A204.1 (cell line): ENCODE measurements at regions not wholly inside any gene's neighbourhood (a gene's known extent, or its start where the extent isn't known, plus 50 kb on each side); places are given as distances from the start of the nearest gene placed in this dataset.

ENCODE experiments used
- FAIRE-seq: peaks from 2 replicates; lab custom pipeline; 2012; peaks lifted over from hg19 to GRCh38; lab: Jason Lieb, UNC

DNA sequence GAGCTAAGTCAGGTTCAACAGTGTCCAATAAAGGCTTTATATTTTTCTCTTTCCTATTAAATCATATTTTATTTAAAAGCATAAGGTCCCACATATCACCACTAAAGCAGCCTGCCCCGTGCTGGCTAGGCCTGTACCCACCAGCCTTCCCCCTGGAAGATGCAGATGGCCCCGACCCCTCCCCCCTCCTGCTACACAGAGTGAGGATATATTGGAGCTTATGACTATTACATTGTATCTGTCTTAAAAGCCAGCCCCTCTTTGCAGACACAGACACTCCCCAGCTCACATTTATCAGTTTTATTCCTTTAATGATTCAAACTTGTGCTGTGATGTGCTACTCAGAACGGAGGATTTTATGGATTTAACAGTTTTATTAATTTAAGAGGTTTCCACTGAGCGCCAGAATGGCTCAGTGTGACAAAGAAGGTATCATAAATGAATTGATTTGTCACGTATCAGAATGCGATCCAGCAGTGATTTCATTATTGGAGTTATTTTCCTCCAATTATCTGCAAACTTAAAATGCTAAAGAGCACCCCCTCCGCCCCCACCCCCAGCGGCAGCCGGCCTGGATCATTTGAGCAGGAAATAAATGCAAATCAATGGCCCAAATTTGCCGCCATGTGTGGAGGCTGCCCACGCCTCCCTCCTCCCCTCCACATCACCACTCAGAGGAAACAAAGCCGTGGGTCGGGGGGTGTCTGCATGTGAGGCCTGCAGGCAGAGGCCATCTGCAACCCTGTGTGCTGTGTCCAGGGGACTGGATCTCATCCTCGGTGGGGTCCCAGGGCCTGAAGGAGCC is 72.6 kb upstream of the ZMIZ1 start:
- FAIRE-seq, result no peak

DNA sequence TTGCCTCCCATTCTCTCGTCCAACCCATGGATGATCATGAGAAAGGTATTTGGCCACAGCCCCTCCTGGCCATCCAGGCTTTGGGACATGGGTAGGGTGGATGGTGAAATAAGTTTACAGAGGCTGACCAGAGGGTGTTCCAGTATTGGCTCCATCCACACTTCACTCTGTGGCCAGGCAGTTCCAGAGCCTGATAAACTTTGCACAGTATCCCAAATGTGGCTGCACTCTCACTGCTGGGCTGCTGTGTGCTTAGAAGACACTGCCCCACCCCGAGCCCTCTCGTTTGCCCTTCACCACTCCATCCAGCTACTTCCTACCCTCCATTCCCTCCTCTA is 72.0 kb upstream of the ZMIZ1 start:
- FAIRE-seq, result no peak

DNA sequence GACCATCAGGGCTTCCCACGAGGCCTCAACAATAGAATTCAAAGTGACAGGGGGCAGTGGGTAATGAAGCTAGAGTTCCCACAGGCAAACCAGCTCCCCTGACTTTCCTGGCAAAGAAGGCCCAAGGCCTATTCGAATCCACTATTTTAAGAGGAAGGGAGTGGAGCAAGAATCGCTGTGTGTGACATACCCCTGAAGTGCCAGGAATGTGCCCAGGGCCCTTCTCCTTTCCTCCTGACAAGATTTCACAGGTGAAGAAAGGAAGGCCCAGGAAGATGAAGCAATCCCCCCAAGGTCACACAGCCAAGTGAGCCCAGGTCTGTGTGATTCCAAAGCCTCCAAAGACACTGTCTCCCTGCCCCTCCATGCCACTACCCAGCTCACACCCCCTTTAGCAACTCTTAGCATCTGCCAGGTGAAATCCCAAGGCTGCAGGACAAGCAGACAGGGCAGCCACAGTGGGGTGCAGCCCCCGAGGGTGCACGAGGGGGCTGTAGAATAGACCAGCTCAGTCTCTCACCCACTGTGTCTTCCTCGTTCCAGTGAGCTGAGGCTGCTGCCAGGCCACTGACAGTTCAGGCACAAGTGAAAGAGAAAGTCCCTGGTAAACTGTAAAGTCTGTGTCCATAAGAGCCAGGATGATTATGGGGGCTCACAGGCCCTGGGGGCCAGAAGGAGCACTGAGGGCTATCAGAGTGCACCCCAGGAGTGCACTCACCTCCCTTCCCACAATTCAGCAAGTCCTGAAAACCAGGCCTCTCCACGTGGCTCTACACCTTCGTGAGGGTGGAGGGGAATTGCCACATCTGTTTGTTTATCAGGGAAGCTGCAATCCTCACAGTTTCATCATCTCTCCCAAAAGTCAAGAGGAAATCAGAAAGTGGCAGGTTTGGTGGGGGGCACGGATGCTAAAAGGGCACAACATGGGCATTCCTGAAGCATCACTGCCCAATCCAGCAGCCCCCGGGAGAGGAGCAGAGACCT is 70.8 kb upstream of the ZMIZ1 start:
- FAIRE-seq, result no peak

DNA sequence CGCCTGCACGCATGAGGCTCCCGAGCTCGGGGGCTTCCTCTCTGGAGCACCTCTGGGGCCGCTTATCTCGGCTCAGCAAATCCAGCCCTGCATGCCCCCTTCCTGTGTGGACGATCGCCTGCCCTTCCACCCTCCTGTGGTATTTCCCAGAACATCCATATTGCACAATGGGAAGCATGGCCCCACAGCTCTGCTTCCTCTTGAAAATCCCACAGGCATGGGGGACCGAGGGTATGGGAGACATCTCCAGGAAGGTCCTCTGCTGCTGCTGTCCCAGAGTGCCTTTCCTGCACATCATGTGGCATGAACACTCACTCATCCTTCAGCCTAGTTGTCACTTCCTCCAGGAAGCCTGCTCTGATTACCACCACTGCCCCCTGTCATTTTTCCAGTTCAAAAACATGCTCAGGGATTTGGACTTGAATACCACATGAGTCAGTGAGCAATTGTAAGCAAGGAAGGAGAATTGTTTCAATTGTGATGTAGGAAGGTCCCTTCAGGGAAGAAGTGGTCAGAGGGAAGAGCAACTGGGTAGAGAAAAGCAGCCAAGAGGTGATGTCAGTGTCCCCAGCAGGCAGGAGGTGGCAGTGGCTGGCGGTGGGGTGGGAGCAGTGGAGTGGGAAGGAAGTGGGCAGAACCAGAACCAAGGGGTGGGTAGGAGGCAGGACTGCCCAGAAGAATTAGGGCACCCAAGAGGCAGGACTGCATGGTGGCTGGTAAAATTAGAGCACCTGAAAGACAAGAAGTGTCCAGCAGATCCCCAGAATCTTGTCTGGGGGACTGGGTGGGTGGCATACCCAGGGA is 67.5 kb upstream of the ZMIZ1 start:
- no peak for FAIRE-seq

DNA sequence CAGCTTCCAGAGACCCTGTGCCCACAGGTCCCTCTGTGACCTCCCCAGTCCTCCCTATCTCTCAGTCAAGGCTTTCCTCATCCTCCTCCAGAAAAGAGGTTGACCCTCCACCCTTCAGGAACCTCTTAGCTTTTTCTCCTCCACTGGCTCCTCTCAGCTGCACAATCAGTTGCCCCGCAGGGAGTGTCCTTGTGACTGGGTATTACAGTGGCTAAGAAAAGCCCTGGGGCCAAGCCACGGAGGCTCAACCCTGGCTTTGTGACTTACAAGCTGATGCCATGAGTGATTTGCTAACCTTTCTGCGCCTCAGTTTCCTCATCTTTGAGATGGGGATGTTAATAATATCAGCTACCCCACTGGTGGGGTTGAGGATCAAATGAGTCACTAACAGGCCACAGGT is 66.4 kb upstream of the ZMIZ1 start:
- no peak for FAIRE-seq

DNA sequence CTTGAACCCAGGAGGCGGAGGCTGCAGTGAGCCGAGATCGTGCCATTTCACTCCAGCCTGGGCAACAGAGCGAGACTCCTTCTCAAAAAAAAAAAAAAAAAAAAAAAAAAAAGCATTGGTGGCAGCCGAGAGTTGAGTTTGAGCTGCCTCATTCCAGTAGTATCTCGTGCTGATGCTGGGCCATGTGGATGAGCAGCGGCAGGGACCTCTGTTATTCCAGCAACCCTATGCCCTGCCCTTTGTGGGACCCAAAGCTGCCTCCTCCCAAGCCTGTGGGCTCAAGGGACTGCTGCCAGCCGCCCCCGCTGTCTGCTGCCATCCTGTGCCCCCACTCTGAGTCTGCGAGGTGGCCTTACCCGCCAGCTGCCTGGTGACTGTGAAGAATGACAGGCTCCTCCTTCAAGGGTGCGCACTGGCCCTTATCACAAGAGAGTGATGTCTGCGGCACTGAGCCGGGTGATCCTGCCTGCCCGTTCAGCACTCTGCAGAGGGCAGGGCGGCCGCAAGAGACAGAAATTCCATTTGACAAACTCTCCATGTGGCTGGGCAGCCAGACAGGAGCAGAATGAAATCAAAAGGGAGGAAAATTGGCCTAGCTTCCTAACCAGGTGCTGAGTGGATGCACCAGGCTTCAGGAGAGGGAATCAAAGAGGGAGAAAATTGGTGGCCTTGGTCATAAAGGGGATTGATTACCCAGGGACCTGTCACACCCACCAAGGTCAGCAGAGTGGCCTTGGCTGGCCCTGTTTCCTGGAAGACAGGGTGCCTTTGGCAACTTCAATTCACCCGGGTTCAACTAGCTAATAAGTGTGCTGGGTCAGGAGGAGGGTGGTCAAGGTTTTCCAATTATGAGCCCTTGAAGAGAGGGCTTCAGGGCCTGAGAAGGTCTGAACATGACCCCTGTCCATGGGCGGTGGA is 65.3 kb upstream of the ZMIZ1 start:
- no peak for FAIRE-seq

DNA sequence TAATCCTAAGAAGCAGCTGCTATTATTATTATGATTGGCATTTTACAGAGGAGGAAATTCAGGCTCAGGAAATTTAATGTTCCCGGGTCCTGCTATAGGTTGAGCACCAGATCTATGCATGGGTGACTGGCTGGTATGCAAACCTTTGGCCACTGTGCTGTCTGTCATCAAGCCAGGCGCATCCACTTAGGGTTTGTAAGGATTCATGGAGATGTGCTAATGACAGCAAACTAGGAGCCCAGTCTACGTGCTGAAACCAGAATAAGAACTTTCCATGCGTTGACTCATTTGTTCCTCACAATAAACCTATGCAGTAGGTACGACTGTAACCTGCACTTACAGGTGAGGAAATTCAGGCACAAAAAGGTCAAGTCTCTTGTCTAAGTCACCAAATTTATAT is 64.5 kb upstream of the ZMIZ1 start:
- FAIRE-seq, result no peak

DNA sequence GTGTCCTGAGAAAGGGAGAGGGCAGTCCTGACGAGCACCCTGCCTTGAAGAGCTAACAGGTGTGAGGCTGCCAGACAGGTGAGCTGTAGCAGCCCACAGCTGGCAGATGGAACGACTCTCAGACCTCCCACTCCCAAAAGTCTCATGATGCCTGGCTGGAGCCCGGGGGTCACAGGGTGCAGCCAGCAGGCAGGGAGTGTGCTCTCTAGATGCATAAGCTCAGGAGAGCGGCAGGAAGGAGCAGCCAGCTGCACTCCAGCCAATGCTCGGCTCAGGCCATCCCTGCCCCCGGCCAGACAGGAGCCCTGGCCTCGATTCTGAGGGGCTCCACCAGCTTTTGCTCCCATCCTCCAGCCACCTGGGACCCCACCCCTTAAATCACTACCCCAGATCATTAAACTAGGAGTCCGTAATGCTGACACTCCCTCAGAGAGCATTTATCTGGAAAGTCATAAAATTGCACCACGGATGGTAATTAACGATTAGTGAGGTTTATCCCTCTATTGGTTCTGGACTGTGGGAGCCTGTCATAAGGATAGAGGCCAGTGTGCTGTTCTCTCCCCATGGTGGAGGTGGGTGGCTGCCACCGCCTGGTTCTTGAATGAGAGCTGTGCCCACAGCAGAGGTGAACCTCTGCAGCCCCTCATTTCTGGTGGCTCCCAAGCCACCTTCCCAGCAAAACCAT is 63.5 kb upstream of the ZMIZ1 start:
- no peak for FAIRE-seq

DNA sequence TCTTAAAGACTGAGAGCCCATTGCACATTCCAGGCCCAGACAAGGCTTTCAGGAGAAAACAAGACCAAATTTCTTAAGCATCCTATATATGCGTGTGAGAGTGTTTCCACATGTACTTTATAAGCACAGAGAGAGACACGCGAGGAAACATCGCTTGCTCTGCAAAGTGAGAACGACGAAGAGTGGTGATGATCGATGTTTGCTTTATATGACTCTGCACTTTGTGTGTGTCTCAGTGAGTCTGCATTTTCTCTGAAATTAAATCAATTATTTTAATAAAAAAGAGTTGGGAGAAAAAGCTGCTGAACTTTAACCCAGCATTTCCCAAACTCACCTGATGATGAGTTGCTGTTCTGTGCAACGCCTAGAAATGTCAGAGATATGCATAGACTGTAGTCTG is 61.7 kb upstream of the ZMIZ1 start:
- FAIRE-seq, result no peak

DNA sequence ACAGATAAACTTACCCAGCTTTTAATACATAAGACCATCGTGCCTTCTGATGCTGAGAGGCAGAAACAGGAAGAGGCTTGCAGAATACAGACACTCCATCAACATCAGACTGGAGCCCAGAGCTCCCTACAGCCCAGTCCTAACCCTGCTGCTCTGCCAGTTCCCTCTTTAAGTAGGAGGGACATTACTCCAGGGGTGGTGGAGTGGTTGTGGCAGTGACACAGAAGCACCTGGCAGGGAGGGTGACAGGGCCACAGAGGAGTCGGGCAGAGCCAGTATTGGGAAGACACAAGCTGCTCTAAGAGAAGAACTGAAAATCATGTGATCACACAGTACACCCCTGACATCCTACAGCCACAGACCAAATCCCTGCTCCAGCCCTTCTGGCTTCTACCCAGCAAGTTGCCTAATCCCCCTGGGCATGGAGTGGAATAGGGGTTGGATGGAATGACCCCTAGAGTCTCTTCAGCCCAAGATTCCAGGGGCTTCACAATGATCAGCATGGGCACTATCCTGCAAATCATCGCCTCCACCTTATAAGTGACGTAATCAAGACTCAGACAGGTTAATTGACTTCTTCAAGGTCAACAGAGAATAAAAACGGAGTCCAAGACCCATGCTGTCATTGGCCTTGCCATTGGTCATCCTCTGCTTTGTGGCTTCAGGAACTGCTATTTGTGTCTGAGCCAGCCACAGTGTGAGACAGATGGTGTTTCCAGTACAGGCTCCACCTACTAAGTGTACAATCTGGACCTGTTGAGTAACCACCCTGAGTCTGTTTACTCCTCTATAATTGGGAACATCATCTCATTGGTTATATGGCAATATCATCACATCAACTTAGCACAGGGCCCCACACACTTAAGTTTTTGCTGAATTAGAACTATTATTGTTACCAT is 61.1 kb upstream of the ZMIZ1 start:
- FAIRE-seq, result no peak

DNA sequence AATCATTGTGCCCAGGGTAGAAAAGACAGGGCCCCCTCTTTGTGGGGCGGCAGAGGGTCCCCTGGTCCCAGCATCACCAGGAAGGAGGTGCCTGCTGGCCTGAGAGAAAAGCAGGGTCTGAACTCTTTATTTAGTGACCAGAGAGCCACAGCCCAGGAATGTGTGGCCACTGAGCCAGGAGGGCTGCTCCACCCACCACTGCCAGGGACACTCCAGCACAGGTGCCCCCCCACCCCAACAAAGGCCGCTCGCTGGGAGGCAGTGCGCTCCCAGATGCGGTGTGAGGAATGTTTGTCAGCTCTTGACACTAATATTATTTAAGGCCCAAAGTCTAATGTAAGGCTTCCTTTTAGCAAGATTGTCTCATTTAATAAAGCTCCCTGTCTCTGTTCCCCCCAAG is 59.6 kb upstream of the ZMIZ1 start:
- FAIRE-seq, result no peak

DNA sequence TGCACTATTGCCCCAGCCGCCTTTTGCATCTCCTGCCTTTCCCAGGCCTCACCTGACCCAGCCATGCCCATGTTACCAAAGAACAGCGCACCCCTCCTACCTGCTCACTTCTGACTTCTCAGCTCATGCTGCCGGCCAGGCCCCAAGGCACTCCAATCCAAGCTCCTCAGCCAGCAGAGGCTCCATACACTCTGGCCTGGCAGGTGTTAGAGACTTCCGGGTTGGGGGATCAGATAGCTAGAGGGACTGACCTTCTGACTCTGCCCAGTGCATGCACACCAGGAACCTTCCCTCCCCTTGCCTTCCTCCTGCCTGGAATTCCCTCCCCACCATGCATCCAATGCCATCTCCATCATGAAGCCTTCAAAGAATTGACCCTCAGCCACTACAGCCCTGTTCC is 56.2 kb upstream of the ZMIZ1 start:
- no peak for FAIRE-seq

DNA sequence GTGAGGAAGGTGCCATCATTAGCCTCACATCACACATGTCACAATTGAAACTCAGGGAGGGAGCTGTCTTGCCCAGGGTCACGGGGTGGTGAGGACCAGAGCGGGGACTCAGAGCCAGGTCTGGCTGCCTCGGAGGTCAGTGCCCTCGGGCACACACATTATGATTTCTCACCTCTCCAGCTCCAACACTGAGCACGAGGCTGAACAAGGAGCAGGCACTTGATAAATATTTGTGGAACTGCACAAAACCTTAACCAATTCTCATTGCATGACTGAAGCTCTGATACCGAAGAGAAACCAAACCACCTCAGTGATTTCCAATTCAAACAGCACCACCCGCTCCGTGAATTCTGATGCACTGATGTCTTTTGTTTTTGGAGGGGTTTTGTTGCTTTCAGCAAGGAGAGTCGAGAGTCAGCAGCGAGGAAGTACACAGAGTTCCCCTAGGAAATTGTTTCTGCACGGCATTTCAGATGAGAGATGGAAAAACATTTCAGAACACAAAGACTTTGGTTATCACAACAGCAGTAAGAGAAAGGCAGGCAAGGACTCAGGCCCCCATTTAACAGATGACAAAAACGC is 55.3 kb upstream of the ZMIZ1 start:
- no peak for FAIRE-seq

DNA sequence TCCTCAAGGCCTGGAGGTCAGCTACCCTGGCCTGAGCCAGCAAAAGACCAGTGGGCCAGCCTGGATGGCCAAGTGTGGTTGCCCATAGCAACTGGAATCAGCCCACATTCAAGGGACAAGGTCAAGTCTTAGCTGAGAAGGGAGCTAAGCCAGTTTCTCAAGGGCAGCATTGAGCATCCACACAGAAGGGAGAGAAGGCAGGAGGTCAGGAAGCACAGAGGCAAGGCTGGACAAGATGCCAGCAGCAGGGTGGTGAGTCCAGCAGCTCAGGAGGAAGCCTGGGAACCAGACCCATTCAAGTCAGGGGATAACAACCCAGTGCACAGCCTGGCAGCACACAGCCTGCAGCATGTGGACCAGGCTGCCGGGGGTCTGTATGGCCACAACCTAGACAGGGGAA is 54.0 kb upstream of the ZMIZ1 start:
- FAIRE-seq, result no peak

DNA sequence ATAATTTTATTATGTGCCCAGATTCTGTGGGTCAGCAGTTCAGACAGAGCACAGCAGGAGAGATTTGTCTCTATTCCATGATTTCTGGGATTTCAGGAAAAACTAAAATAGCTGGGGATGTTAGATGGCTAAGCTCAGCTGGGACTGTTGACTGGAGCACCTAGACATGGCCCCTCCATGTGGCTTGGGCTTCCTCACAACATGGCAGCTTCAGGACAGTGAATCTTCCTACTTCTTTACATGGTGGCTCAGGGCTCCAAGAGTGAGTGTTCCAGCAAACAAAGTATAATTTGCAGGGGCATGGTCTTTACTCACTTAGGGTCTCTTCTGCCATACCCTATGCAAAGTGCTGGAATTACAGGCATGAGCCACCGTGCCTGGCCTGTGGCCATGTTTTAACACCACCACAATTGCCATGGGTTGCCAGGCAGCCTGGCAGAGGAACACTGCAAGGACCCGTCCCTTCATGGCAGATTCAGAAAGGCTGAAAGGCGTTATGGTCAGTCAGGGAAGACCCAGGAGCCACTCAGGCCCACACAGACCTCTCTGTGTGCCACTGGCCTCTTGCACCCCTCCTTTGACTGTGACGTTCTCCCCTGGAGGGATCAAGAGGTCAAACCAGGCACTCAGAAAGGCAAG is 50.8 kb upstream of the ZMIZ1 start:
- FAIRE-seq, result no peak

DNA sequence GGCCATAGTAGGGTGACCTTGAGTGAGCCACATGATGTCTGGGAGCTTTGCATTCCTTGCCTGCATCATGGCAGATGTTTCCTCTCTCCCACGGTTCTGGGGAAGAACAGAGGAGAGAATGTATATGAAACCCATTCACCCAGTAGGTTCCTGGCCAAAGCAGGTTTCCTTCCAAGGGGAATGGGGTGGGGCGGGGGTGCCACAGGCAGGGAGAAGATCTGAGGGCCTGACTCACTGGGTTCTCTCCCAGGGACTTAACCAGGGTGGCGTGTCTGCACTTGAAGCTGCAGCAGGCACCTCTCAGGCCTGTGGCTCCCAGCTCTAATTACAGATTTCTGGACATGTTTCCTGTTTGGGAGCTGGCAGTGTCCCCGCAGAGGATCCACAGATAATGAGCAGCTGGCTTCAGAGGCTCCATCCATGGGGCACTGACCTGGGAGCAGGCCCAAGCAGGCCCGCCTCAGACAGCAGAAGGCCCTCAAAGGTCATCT is 50.2 kb upstream of the ZMIZ1 start:
- no peak for FAIRE-seq
